CD14-positive monocyte (primary cell): ENCODE measurements at regions not wholly inside any gene's neighbourhood (a gene's known extent, or its start where the extent isn't known, plus 50 kb on each side); places are given as distances from the start of the nearest gene placed in this dataset.

Source experiments
- DNase-seq, 3 donors: peaks; one replicate each; pipeline ENCODE4 v3.0.0-alpha.2; 2011 to 2022
- H2AFZ ChIP-seq: 2 replicates; pipeline ENCODE4 v1.6.0; 2012; ENCODE audit warnings: mild to moderate bottlenecking, low read depth, low read length, inconsistent platforms; ENCODE audit not compliant: insufficient read depth, poor library complexity, severe bottlenecking
- H3K27ac ChIP-seq, 2 donors: 1 replicate in 1 of 2; 2 replicates in 1 of 2; pipeline ENCODE4 v1.5.1; 2012 to 2013; ENCODE audit warnings: low read length in 2 of 2, control low read depth in 1 of 2, inconsistent platforms in 1 of 2, low read depth in 1 of 2, mild to moderate bottlenecking in 1 of 2
- H3K27me3 ChIP-seq, 2 donors: one replicate each; pipeline versions ENCODE4 v1.6.0 to v1.6.1; 2011 to 2013; ENCODE audit warnings: low read length in 2 of 2; ENCODE audit not compliant: control insufficient read depth in 2 of 2, insufficient read depth in 2 of 2
- H3K36me3 ChIP-seq, 2 donors: replicated peaks in 1 of 2; 1 replicate in 1 of 2; 2 replicates in 1 of 2; pipeline versions ENCODE4 v1.5.1 to v1.6.1; 2012 to 2013; ENCODE audit warnings: low read length in 2 of 2, control low read depth in 1 of 2, inconsistent platforms in 1 of 2, mild to moderate bottlenecking in 1 of 2; ENCODE audit not compliant: insufficient read depth in 2 of 2, control insufficient read depth in 1 of 2
- H3K4me1 ChIP-seq, 2 donors: 1 replicate in 1 of 2; 2 replicates in 1 of 2; pipeline versions ENCODE4 v1.5.1 to v1.6.1; 2012 to 2013; ENCODE audit warnings: low read length in 2 of 2, control low read depth in 1 of 2, inconsistent platforms in 1 of 2, mild to moderate bottlenecking in 1 of 2, moderate library complexity in 1 of 2; ENCODE audit not compliant: insufficient read depth in 2 of 2, control insufficient read depth in 1 of 2
- H3K4me2 ChIP-seq: replicated peaks from 2 replicates; pipeline ENCODE3; 2012; ENCODE audit warnings: low read length, moderate library complexity, mild to moderate bottlenecking; ENCODE audit not compliant: poor library complexity, severe bottlenecking; ENCODE audit errors: extremely low read depth
- H3K4me3 ChIP-seq, 3 experiments: fragments of 200-600 bp in 1 of 3; sonication (generic) in 1 of 3; replicated peaks in 1 of 3; 1 replicate in 2 of 3; 2 replicates in 1 of 3; pipeline ENCODE4 v1.5.1; 2011 to 2013; ENCODE audit warnings: low read length in 3 of 3, mild to moderate bottlenecking in 3 of 3, control low read depth in 2 of 3, low read depth in 2 of 3, inconsistent platforms in 1 of 3, moderate library complexity in 1 of 3
- H3K79me2 ChIP-seq: 2 replicates; pipeline ENCODE4 v1.6.0; 2012; ENCODE audit warnings: mild to moderate bottlenecking, control low read depth, inconsistent platforms, low read length, moderate library complexity; ENCODE audit not compliant: insufficient read depth
- H3K9ac ChIP-seq: 2 replicates; pipeline ENCODE4 v1.6.0; 2017; ENCODE audit warnings: low read length, mild to moderate bottlenecking; ENCODE audit not compliant: insufficient read depth, poor library complexity, severe bottlenecking
- H3K9me3 ChIP-seq, 2 donors: replicated peaks in 1 of 2; 1 replicate in 1 of 2; 2 replicates in 1 of 2; pipeline versions ENCODE4 v1.5.1 to v1.6.1; 2012 to 2013; ENCODE audit warnings: low read length in 2 of 2, control low read depth in 1 of 2; ENCODE audit not compliant: control insufficient read depth in 1 of 2, insufficient read depth in 1 of 2
- H4K20me1 ChIP-seq: 2 replicates; pipeline ENCODE4 v1.6.0; 2012; ENCODE audit warnings: mild to moderate bottlenecking, low read length, control low read depth, moderate library complexity; ENCODE audit not compliant: insufficient read depth
- H3K27ac Mint-ChIP-seq, 7 donors: one replicate each; pipeline ENCODE4 v1.8.0; 2020; ENCODE audit warnings: mild to moderate bottlenecking in 7 of 7, mixed read lengths in 7 of 7, moderate library complexity in 6 of 7, inconsistent platforms in 2 of 7
- H3K27me3 Mint-ChIP-seq, 3 donors: one replicate each; pipeline ENCODE4 v1.8.0; 2021 to 2022; ENCODE audit warnings: low read depth in 3 of 3, mild to moderate bottlenecking in 3 of 3, mixed read lengths in 3 of 3, moderate library complexity in 3 of 3, inconsistent platforms in 1 of 3
- H3K36me3 Mint-ChIP-seq, 2 donors: one replicate each; pipeline ENCODE4 v1.8.0; 2020; ENCODE audit warnings: mixed read lengths in 2 of 2, inconsistent platforms in 1 of 2, mild to moderate bottlenecking in 1 of 2
- H3K4me1 Mint-ChIP-seq: one replicate; pipeline ENCODE4 v1.8.0; 2020; ENCODE audit warnings: mild to moderate bottlenecking, mixed read lengths
- H3K4me3 Mint-ChIP-seq, 2 donors: one replicate each; pipeline ENCODE4 v1.8.0; 2020; ENCODE audit warnings: mild to moderate bottlenecking in 2 of 2, mixed read lengths in 2 of 2, moderate library complexity in 1 of 2
- H3K9me3 Mint-ChIP-seq, 7 donors: one replicate each; pipeline ENCODE4 v1.8.0; 2020 to 2022; ENCODE audit warnings: mixed read lengths in 7 of 7, mild to moderate bottlenecking in 6 of 7, moderate library complexity in 6 of 7, inconsistent platforms in 2 of 7
- CTCF ChIP-seq: fragments of 200-600 bp; IDR thresholded peaks from one replicate; pipeline ENCODE4 v1.8.0; 2022; ENCODE audit warnings: antibody characterized with exemption, mild to moderate bottlenecking
- WGBS: methylation state at CpG from one replicate; pipeline ENCODE4 v1.1.5; 2013; ENCODE audit warnings: missing lambda C conversion rate; ENCODE audit not compliant: insufficient coverage; 5-methylcytosine and 5-hydroxymethylcytosine counted together
- intact Hi-C, 2 donors: fragments of 100-400 bp; cut with micrococcal nuclease; formaldehyde crosslinking; loops; one replicate each; pipeline versions ENCODE4 v1.15.0 to v1.15.1; 2023

DNA sequence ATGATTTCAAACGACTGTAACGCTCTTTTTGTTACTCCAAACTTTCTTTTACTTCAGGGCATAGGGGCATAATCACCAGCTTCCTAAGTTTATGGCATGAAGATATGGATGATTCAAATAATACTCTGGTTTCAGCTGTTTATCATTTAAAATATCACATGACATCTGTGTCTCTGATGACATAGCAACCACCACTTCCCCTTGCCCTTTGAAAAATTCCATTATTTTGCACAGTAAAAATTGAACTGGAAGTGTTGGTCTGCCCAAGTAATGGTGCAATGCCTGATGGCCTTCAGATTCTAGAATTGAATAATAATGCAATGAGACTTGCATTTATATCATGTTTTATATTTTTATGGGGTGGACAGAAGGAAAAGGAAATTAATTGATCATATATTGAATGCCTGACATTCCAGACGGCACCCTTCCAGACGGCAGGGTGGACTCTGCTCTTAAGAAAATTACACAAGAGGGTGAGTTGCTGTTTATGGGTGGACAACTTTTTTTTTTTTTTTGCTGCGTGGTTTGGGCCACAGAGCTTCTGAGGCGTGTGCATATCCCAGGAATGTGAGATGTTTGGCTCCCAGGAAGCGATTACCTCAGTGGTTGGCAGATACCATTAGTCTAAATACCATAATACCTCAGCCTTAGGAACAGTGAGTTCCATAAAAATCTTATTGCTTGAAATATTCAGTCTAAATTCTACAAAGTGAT lies 101.7 kb upstream of the ZNF521 start:
- H3K4me2 ChIP-seq, result no peak overlapping the region
- peaks cover 0 to 5% (median 0%) of the 10 kb centered on the region in 3 donors for H3K27me3 Mint-ChIP-seq
- TF ChIP-seq CTCF, result no peak
- no peaks in the 10 kb centered on the region for H3K79me2 ChIP-seq
- H4K20me1 ChIP-seq, result no peaks in the 10 kb centered on the region
- no peaks in the 10 kb centered on the region for H3K27me3 ChIP-seq
- 88% methylated on average over 4 of the region's 7 CpGs for WGBS
- no peak overlapping the region for H3K9ac ChIP-seq
- no peak overlapping the region for H3K4me3 ChIP-seq
- no peaks in the 10 kb centered on the region for H3K36me3 ChIP-seq
- H3K9me3 Mint-ChIP-seq, result peaks cover 0 to 8% (median 4%) of the 10 kb centered on the region in 7 donors
- no peaks in the 10 kb centered on the region for H3K4me1 ChIP-seq
- no peak overlapping the region for H3K4me3 Mint-ChIP-seq
- no peak for DNase-seq
- H3K27ac ChIP-seq, result no peak overlapping the region
- H2AFZ ChIP-seq, result no peak overlapping the region
- H3K36me3 Mint-ChIP-seq, result no peaks in the 10 kb centered on the region
- H3K9me3 ChIP-seq, result peaks cover 0 to 2% of the 10 kb centered on the region in 2 donors
- no peaks in the 10 kb centered on the region for H3K4me1 Mint-ChIP-seq
- intact Hi-C loops, result no loop called here
- no peak overlapping the region for H3K27ac Mint-ChIP-seq

GRCh38 chr18:25451077-25451658 lies 99.2 kb upstream of the ZNF521 start:
- H3K9ac ChIP-seq, result no peak overlapping the region

More at GRCh38 chr18:25451077-25451658, 99.2 kb upstream of the ZNF521 start:
- Histone ChIP-seq H3K79me2 (no peaks in the 10 kb centered on the region), H3K36me3 (no peaks in the 10 kb centered on the region), H3K27me3 (no peaks in the 10 kb centered on the region), H3K4me3 (no peak overlapping the region), H2AFZ (no peak overlapping the region), H4K20me1 (no peaks in the 10 kb centered on the region), H3K4me1 (no peaks in the 10 kb centered on the region), H3K4me2 (no peak overlapping the region), H3K27ac (no peak overlapping the region), H3K9me3 (peaks cover 0 to 2% of the 10 kb centered on the region in 2 donors)
- peaks cover 0 to 2% (median 0%) of the 10 kb centered on the region in 3 donors for H3K27me3 Mint-ChIP-seq
- H3K4me3 Mint-ChIP-seq, result no peak overlapping the region
- H3K36me3 Mint-ChIP-seq, result no peaks in the 10 kb centered on the region
- H3K27ac Mint-ChIP-seq, result peak overlapping the region in 1 of 7 donors; percentile 44
- intact Hi-C loops, result no loop called here
- TF ChIP-seq CTCF, result no peak
- no peak for DNase-seq
- H3K4me1 Mint-ChIP-seq, result no peaks in the 10 kb centered on the region
- H3K9me3 Mint-ChIP-seq, result peaks cover 0 to 12% (median 6%) of the 10 kb centered on the region in 7 donors
- WGBS, result no CpG with 5 or more reads among the region's 5 CpGs
